SHP77 treated with DMSO at 0.1 percent for 48 hours (cell line): ENCODE measurements at regions not wholly inside any gene's neighbourhood (a gene's known extent, or its start where the extent isn't known, plus 50 kb on each side); places are given as distances from the start of the nearest gene placed in this dataset.
"Not testable (repeated sequence)": the region's sequence is repeated elsewhere in the genome, so short reads cannot be mapped to it uniquely, and the experiment has no call there.

Experiments used
- DNase-seq: peaks from one replicate; lab custom pipeline; 2025; lab: John Stamatoyannopoulos, UW

GRCh38 chr12:131521326-131521725, 189.6 kb upstream of the SFSWAP start:
- DNase-seq: no peak

GRCh38 chr12:131525795-131526508, 184.9 kb upstream of the SFSWAP start:
- DNase-seq: no peak

- DNase-seq: no peak
Observed at GRCh38 chr12:131527092-131527491, 183.8 kb upstream of the SFSWAP start.

- DNase-seq: no peak
Observed at GRCh38 chr12:131527736-131528135, 183.2 kb upstream of the SFSWAP start.

- DNase-seq: no peak
Observed at GRCh38 chr12:131528144-131528543, 182.7 kb upstream of the SFSWAP start.

- DNase-seq: no peak
Observed at GRCh38 chr12:131528667-131529066, 182.2 kb upstream of the SFSWAP start.

- DNase-seq: no peak
Observed at GRCh38 chr12:131529196-131530040, 181.5 kb upstream of the SFSWAP start.

GRCh38 chr12:131530041-131530332, 180.9 kb upstream of the SFSWAP start:
- no peak for DNase-seq

GRCh38 chr12:131530422-131530821, 180.5 kb upstream of the SFSWAP start:
- DNase-seq: no peak

- no peak for DNase-seq
Observed at GRCh38 chr12:131533139-131533538, 177.8 kb upstream of the SFSWAP start.

- DNase-seq: no peak
Observed at GRCh38 chr12:131535779-131536178, 175.1 kb upstream of the SFSWAP start.

GRCh38 chr12:131536337-131536736, 174.6 kb upstream of the SFSWAP start:
- DNase-seq: no peak

GRCh38 chr12:131536766-131537165, 174.1 kb upstream of the SFSWAP start:
- no peak for DNase-seq

- no peak for DNase-seq
Observed at GRCh38 chr12:131537267-131537958, 173.5 kb upstream of the SFSWAP start.

GRCh38 chr12:131539381-131539780, 171.5 kb upstream of the SFSWAP start:
- no peak for DNase-seq

- DNase-seq: no peak
Observed at GRCh38 chr12:131540138-131540623, 170.7 kb upstream of the SFSWAP start.

- not testable (repeated sequence) for DNase-seq
Observed at GRCh38 chr12:131541512-131541911, 169.4 kb upstream of the SFSWAP start.

- no peak for DNase-seq
Observed at GRCh38 chr12:131542351-131542750, 168.5 kb upstream of the SFSWAP start.

- DNase-seq: no peak
Observed at GRCh38 chr12:131543040-131543439, 167.8 kb upstream of the SFSWAP start.

GRCh38 chr12:131547555-131547954, 163.3 kb upstream of the SFSWAP start:
- DNase-seq: no peak

- no peak for DNase-seq
Observed at GRCh38 chr12:131550121-131550520, 160.8 kb upstream of the SFSWAP start.

- no peak for DNase-seq
Observed at GRCh38 chr12:131551675-131552491, 159.0 kb upstream of the SFSWAP start.
